Smooth muscle cell (in vitro differentiated cells): ENCODE measurements at regions not wholly inside any gene's neighbourhood (a gene's known extent, or its start where the extent isn't known, plus 50 kb on each side); places are given as distances from the start of the nearest gene placed in this dataset.
"Not testable (repeated sequence)": the region's sequence is repeated elsewhere in the genome, so short reads cannot be mapped to it uniquely, and the experiment has no call there.

Experiments
- DNase-seq: peaks from one replicate; lab custom pipeline; 2025; ENCODE audit not compliant: unreplicated experiment; lab: John Stamatoyannopoulos, UW
- H2AFZ ChIP-seq: fragments of 200-600 bp; sonication (generic); 2 replicates; pipeline ENCODE4 v1.6.0; 2016; ENCODE audit warnings: antibody characterized with exemption, low read depth, mild to moderate bottlenecking
- H3F3A ChIP-seq: fragments of 200-600 bp; sonication (generic); 2 replicates; pipeline ENCODE4 v1.6.0; 2017; ENCODE audit warnings: antibody characterized with exemption, low read depth
- H3K27ac ChIP-seq: fragments of 200-600 bp; sonication (generic); 2 replicates; pipeline ENCODE4 v1.5.1; 2016; ENCODE audit warnings: low read depth, mild to moderate bottlenecking
- H3K27me3 ChIP-seq: fragments of 200-600 bp; sonication (generic); 2 replicates; pipeline ENCODE4 v1.6.1; 2016; ENCODE audit warnings: low read depth, mild to moderate bottlenecking
- H3K36me3 ChIP-seq: fragments of 200-600 bp; sonication (generic); 2 replicates; pipeline ENCODE4 v1.5.1; 2016; ENCODE audit warnings: low read depth
- H3K4me1 ChIP-seq: fragments of 200-600 bp; sonication (generic); 2 replicates; pipeline ENCODE4 v1.5.1; 2016; ENCODE audit warnings: low read depth
- H3K4me2 ChIP-seq: fragments of 200-600 bp; sonication (generic); 2 replicates; pipeline ENCODE4 v1.6.0; 2016; ENCODE audit warnings: mild to moderate bottlenecking
- H3K4me3 ChIP-seq: fragments of 200-600 bp; sonication (generic); 2 replicates; pipeline ENCODE4 v1.5.1; 2016; ENCODE audit warnings: mild to moderate bottlenecking
- H3K79me2 ChIP-seq: fragments of 200-600 bp; sonication (generic); 2 replicates; pipeline ENCODE4 v1.6.0; 2016; ENCODE audit warnings: low read depth, mild to moderate bottlenecking
- H3K9ac ChIP-seq: fragments of 200-600 bp; sonication (generic); 2 replicates; pipeline ENCODE4 v1.6.0; 2016; ENCODE audit warnings: low read depth
- H3K9me3 ChIP-seq: fragments of 200-600 bp; sonication (generic); replicated peaks from 2 replicates; pipeline ENCODE4 v1.5.1; 2016; ENCODE audit warnings: low read depth
- H4K20me1 ChIP-seq: fragments of 200-600 bp; sonication (generic); 2 replicates; pipeline ENCODE4 v1.6.0; 2016; ENCODE audit warnings: low read depth
- CTCF ChIP-seq: fragments of 200-600 bp; sonication (generic); IDR thresholded peaks from 2 replicates; pipeline ENCODE4 v1.5.1; 2017; ENCODE audit warnings: borderline replicate concordance, mild to moderate bottlenecking, antibody characterized with exemption; ENCODE audit not compliant: insufficient read depth, poor library complexity, severe bottlenecking
- WGBS: methylation state at CpG from one replicate; pipeline ENCODE4 v1.1.7; 2016; ENCODE audit warnings: low lambda C conversion rate; 5-methylcytosine and 5-hydroxymethylcytosine counted together

GRCh38 chr1:148362626-148363438 lies 120.3 kb downstream of the PPIAL4G start:
- TF ChIP-seq CTCF, result no peak
- Histone ChIP-seq H3K27me3 (no peaks in the 10 kb centered on the region), H3K9ac (peak overlapping the region; percentile 62), H2AFZ (peak overlapping the region; percentile 52), H4K20me1 (no peaks in the 10 kb centered on the region), H3K79me2 (no peaks in the 10 kb centered on the region), H3K36me3 (no peaks in the 10 kb centered on the region), H3K27ac (peak overlapping the region; percentile 30), H3K4me1 (peaks cover 7% of the 10 kb centered on the region), H3K4me2 (peak overlapping the region; percentile 87), H3K4me3 (peak overlapping the region; percentile 43), H3K9me3 (no peaks in the 10 kb centered on the region), H3F3A (peaks cover 5% of the 10 kb centered on the region)
- DNase-seq, result no peak
- 35% methylated on average over 29 of the region's 29 CpGs for WGBS

GRCh38 chr1:148362216-148362611 lies 120.9 kb downstream of the PPIAL4G start:
- no peaks in the 10 kb centered on the region for H3K36me3 ChIP-seq
- no peak for DNase-seq
- H3F3A ChIP-seq, result peaks cover 5% of the 10 kb centered on the region
- H3K4me1 ChIP-seq, result peaks cover 7% of the 10 kb centered on the region
- no peak for TF ChIP-seq CTCF
- peak overlapping the region; percentile 43 for H3K4me3 ChIP-seq
- H4K20me1 ChIP-seq, result no peaks in the 10 kb centered on the region
- peak overlapping the region; percentile 59 for H2AFZ ChIP-seq
- WGBS, result 3% methylated on average over 15 of the region's 20 CpGs
- peak overlapping the region; percentile 62 for H3K9ac ChIP-seq
- H3K27me3 ChIP-seq, result no peaks in the 10 kb centered on the region
- H3K9me3 ChIP-seq, result no peaks in the 10 kb centered on the region
- H3K79me2 ChIP-seq, result no peaks in the 10 kb centered on the region
- H3K27ac ChIP-seq, result peak overlapping the region; percentile 55
- peak overlapping the region; percentile 87 for H3K4me2 ChIP-seq

DNA sequence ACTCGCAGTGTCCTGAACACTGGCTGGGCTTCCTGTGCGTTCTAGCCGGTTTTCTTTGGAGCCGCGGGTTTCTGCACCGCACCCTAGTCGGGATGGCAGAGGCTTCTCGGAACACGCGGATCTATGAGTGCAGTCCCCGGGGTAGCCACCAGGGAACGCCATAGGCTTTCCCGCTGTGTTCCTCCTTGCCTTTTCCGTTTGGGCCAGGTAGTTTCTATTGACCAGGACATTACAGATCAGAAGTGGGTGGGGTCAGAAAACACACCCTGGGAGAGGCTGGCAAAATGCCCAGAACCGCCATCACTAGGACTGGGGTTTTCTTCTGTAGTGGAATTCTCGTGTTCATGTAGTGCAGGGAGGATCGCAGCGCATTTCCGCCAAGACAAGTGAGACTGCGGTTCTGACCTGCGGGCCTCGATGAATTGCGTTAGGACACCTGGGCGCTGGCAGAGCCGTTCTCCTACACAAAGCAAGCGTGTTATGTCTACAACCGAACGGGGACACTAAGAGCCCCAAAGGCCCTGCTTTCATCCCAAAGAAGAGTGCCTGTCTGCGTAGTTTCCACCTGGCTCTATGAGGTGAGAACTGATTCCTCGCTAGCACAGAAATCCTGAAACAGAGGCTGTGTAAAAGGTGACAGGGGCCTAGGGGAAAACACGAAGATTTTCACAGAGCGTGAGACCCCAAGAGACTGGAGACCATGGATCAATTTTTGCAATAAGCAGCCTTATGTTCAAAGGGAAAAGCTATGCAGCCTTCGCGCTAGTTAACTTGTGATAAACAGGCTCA lies 121.5 kb downstream of the PPIAL4G start:
- peak overlapping the region; percentile 43 for H3K4me3 ChIP-seq
- H3K27me3 ChIP-seq, result not testable (repeated sequence)
- peak overlapping the region; percentile 87 for H3K4me2 ChIP-seq

More for the DNA sequence above, 121.5 kb downstream of the PPIAL4G start:
- TF ChIP-seq CTCF, result peak; percentile 42
- not testable (repeated sequence) for H3K4me1 ChIP-seq, DNase-seq, H3K79me2 ChIP-seq, H4K20me1 ChIP-seq, H3K9me3 ChIP-seq, H3K36me3 ChIP-seq, H3F3A ChIP-seq
- peak overlapping the region; percentile 55 for H3K27ac ChIP-seq
- H3K9ac ChIP-seq, result peak overlapping the region; percentile 62
- 10% methylated on average over 34 of the region's 34 CpGs for WGBS
- H2AFZ ChIP-seq, result peak overlapping the region; percentile 59
